ENCODE measurements at regions not wholly inside any gene's neighbourhood (a gene's known extent, or its start where the extent isn't known, plus 50 kb on each side); places are given as distances from the start of the nearest gene placed in this dataset.

DNA sequence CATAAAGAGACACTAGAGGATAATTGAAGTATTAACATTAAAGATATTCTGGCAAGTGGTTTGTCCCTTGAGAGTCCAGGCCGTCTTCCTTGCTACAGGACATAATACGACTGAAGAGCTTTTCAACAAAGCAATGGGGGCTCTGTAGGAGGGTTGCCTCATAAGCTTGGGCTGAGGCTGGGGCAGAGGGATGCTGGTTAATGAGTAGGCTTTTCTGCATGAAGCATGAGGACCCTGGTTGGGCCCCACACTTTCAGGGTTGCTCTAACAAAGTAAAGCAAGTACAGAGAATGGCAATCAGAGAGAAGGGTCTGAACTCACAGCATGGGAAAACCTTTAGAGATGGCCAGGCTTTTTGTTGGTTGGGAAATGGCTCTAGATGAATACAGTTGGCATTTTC is 281.3 kb downstream of the IDS start:
- ChIA-PET RAD21 (ENCODE audit: unreplicated experiment) (interaction anchor here (1.0 to 1.3 kb wide), 3 partner anchors 12 to 63 kb away, joined by 3 read pairs; no protein-coding TSS in a partner anchor), SMC1A (ENCODE audit: uncharacterized antibody, unreplicated experiment) (interaction anchor here (1.3 to 4.8 kb wide), 4 partner anchors 14 to 63 kb away, joined by 4 to 16 read pairs (median 6); no protein-coding TSS in a partner anchor), CTCF (interaction anchor here (1.2 to 1.3 kb wide), 2 partner anchors 10 to 11 kb away, joined by 3 to 4 read pairs; no protein-coding TSS in a partner anchor), POLR2A (interaction anchor here (0.7 to 1.2 kb wide), 2 partner anchors 14 to 17 kb away, joined by 3 read pairs; no protein-coding TSS in a partner anchor)
- Histone ChIP-seq H3K27me3 (replicated peaks in 1 of 2; ENCODE audit: control insufficient read depth in 2 of 2, insufficient read depth in 2 of 2, low read length in 1 of 2) (no peaks in the 10 kb centered on the region), H3K79me2 (ENCODE audit: control insufficient read depth, insufficient read depth, low read length) (no peaks in the 10 kb centered on the region), H3K4me1 (ENCODE audit: control insufficient read depth, insufficient read depth, low read length) (no peaks in the 10 kb centered on the region), H2AFZ (ENCODE audit: control insufficient read depth, low read depth, low read length) (no peak overlapping the region), H4K20me1 (ENCODE audit: control insufficient read depth, insufficient read depth) (no peaks in the 10 kb centered on the region), H3K9me3 (replicated peaks; ENCODE audit: control insufficient read depth, insufficient read depth, low read length) (no peaks in the 10 kb centered on the region), H3K27ac (ENCODE audit: control insufficient read depth, insufficient read depth) (no peak overlapping the region), H3K4me3 (no peak overlapping the region), H3K4me2 (ENCODE audit: control insufficient read depth, insufficient read depth) (no peak overlapping the region), H3K9ac (ENCODE audit: control insufficient read depth, insufficient read depth, low read length) (no peak overlapping the region), H3K36me3 (ENCODE audit: control insufficient read depth in 2 of 2, insufficient read depth in 2 of 2, low read length in 1 of 2) (no peaks in the 10 kb centered on the region)
- intact Hi-C loops (cut with micrococcal nuclease; ENCODE audit: unreplicated experiment) (no loop called here), in situ Hi-C loops (cut with MboI) (no loop called here)
- ATAC-seq (no peak), DNase-seq (ENCODE audit: low read depth, low spot score) (no peak), FAIRE-seq (no peak)
- BruUV-seq (replicated peaks) = no TSS peak
- TF ChIP-seq SMARCA5 (IDR thresholded peaks at IDR 0.05) (no peak), GABPA (IDR thresholded peaks at IDR 0.05; ENCODE audit: low read depth) (no peak), PBX3 (IDR thresholded peaks at IDR 0.05; ENCODE audit: insufficient replicate concordance, low read depth, low read length) (no peak), CBX3 (IDR thresholded peaks at IDR 0.05; ENCODE audit: borderline replicate concordance, low read depth) (no peak), SP1 (IDR thresholded peaks at IDR 0.05; ENCODE audit: low read depth, low read length) (no peak), KAT2A (conservative IDR thresholded peaks at IDR 0.05; ENCODE audit: control insufficient read depth, low read depth, low read length) (no peak), ZNF622 (IDR thresholded peaks at IDR 0.05) (no peak), RAD51 (IDR thresholded peaks at IDR 0.05) (no peak), KLF5 (IDR thresholded peaks at IDR 0.05; ENCODE audit: partially characterized antibody) (no peak), PML (IDR thresholded peaks at IDR 0.05; ENCODE audit: low read length) (no peak), ZBTB33 (IDR thresholded peaks at IDR 0.05) (no peak), FOXM1 (IDR thresholded peaks at IDR 0.05; ENCODE audit: low read depth, low read length) (no peak)
- 0% methylated on average over 2 of the region's 2 CpGs for WGBS (ENCODE audit: insufficient coverage, insufficient replicate concordance, low lambda C conversion rate, missing lambda C conversion rate)

Data from GM12878 (cell line).